RPMI7951 (cell line): ENCODE measurements at regions not wholly inside any gene's neighbourhood (a gene's known extent, or its start where the extent isn't known, plus 50 kb on each side); places are given as distances from the start of the nearest gene placed in this dataset.

ENCODE experiments used
- DNase-seq: peaks from one replicate; pipeline ENCODE4 v3.0.0-alpha.2; 2012; ENCODE audit warnings: low read depth

- peak; percentile 47 for DNase-seq
Measured at GRCh38 chr6:113291751-113292445, 565.2 kb upstream of the MARCKS start.

GRCh38 chr6:113292646-113293422, 564.3 kb upstream of the MARCKS start:
- DNase-seq: peak; percentile 26

GRCh38 chr6:113293423-113293740, 563.8 kb upstream of the MARCKS start:
- no peak for DNase-seq

- no peak for DNase-seq
Measured at GRCh38 chr6:113299531-113299930, 557.6 kb upstream of the MARCKS start.

GRCh38 chr6:113301651-113302050, 555.5 kb upstream of the MARCKS start:
- no peak for DNase-seq

- DNase-seq: no peak
Measured at GRCh38 chr6:113304116-113304515, 553.0 kb upstream of the MARCKS start.

GRCh38 chr6:113306552-113307145, 550.5 kb upstream of the MARCKS start:
- DNase-seq: peak; percentile 52

GRCh38 chr6:113308266-113308665, 548.9 kb upstream of the MARCKS start:
- no peak for DNase-seq

- no peak for DNase-seq
Measured at GRCh38 chr6:113313841-113314240, 543.3 kb upstream of the MARCKS start.

- DNase-seq: no peak
Measured at GRCh38 chr6:113315165-113315564, 542.0 kb upstream of the MARCKS start.

GRCh38 chr6:113315879-113316278, 541.3 kb upstream of the MARCKS start:
- no peak for DNase-seq

- DNase-seq: no peak
Measured at GRCh38 chr6:113317442-113317841, 539.7 kb upstream of the MARCKS start.

GRCh38 chr6:113317891-113318574, 539.1 kb upstream of the MARCKS start:
- no peak for DNase-seq

- DNase-seq: no peak
Measured at GRCh38 chr6:113318575-113318917, 538.6 kb upstream of the MARCKS start.

GRCh38 chr6:113320653-113321052, 536.5 kb upstream of the MARCKS start:
- no peak for DNase-seq

- no peak for DNase-seq
Measured at GRCh38 chr6:113326781-113327180, 530.4 kb upstream of the MARCKS start.

GRCh38 chr6:113328886-113329381, 528.2 kb upstream of the MARCKS start:
- peak; percentile 56 for DNase-seq

GRCh38 chr6:113329942-113330635, 527.1 kb upstream of the MARCKS start:
- DNase-seq: no peak

GRCh38 chr6:113330636-113330946, 526.6 kb upstream of the MARCKS start:
- DNase-seq: no peak

GRCh38 chr6:113331021-113331420, 526.1 kb upstream of the MARCKS start:
- no peak for DNase-seq

GRCh38 chr6:113338644-113339043, 518.5 kb upstream of the MARCKS start:
- no peak for DNase-seq

- no peak for DNase-seq
Measured at GRCh38 chr6:113339209-113339608, 517.9 kb upstream of the MARCKS start.
